ENCODE measurements at regions not wholly inside any gene's neighbourhood (a gene's known extent, or its start where the extent isn't known, plus 50 kb on each side); places are given as distances from the start of the nearest gene placed in this dataset.
"Not testable (repeated sequence)": the region's sequence is repeated elsewhere in the genome, so short reads cannot be mapped to it uniquely, and the experiment has no call there.

DNA sequence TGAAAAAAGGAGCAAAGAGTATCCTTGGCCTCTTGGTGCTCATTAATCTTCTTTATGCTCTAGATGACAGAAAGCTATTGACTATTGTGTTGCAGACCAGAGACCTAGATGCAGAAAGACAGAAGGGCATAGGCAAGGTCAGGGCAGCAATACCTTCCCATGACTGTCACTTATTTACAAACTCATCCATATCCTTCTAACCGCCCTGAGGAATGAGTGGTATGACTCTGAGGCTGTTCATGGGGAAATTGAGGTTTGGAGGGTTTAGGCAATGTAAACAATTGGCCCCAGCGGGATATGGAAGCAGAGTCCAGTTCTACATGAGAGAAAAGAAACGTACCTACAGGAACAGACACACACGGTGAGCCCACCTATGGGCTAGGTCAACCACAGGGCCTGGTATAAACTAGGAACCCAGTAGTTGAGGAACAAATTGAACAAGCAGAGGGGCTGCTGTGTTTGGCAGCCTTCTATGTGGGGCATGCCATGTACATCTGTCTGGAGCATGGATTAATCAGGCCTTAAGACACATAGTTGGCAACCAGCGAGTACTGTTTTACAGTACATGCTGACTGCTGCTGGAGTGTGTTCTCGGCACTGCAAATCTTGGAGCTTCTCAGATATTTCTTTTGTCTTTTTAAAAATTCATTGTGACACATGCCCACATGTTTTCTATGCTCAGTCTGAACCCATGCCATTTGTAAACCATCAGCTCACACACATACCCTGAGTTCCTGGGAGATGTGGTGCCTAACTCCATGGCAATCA lies 159.7 kb upstream of the NTF3 start:
- H3K36me3 ChIP-seq (replicated peaks in 1 of 2), result no peaks in the 10 kb centered on the region
- no peak for DNase-seq
- no peaks in the 10 kb centered on the region for H3K4me1 ChIP-seq (replicated peaks in 1 of 2)
- H3K27me3 ChIP-seq, result no peaks in the 10 kb centered on the region
- H3K4me3 ChIP-seq, result no peak overlapping the region
- intact Hi-C loops (cut with DNase I), result no loop called here
- 75 to 82% (median 80%) methylated on average over 6 of the region's 6 CpGs for WGBS, 4 donors
- no peak overlapping the region for H3K27ac ChIP-seq
- TF ChIP-seq, protein P1, sequence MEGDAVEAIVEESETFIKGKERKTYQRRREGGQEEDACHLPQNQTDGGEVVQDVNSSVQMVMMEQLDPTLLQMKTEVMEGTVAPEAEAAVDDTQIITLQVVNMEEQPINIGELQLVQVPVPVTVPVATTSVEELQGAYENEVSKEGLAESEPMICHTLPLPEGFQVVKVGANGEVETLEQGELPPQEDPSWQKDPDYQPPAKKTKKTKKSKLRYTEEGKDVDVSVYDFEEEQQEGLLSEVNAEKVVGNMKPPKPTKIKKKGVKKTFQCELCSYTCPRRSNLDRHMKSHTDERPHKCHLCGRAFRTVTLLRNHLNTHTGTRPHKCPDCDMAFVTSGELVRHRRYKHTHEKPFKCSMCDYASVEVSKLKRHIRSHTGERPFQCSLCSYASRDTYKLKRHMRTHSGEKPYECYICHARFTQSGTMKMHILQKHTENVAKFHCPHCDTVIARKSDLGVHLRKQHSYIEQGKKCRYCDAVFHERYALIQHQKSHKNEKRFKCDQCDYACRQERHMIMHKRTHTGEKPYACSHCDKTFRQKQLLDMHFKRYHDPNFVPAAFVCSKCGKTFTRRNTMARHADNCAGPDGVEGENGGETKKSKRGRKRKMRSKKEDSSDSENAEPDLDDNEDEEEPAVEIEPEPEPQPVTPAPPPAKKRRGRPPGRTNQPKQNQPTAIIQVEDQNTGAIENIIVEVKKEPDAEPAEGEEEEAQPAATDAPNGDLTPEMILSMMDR (IDR thresholded peaks at IDR 0.05), result no peak
- TF ChIP-seq POLR2A (IDR thresholded peaks at IDR 0.05), result no peak
- H3K9me3 ChIP-seq (replicated peaks in 1 of 3), result no peaks in the 10 kb centered on the region

DNA sequence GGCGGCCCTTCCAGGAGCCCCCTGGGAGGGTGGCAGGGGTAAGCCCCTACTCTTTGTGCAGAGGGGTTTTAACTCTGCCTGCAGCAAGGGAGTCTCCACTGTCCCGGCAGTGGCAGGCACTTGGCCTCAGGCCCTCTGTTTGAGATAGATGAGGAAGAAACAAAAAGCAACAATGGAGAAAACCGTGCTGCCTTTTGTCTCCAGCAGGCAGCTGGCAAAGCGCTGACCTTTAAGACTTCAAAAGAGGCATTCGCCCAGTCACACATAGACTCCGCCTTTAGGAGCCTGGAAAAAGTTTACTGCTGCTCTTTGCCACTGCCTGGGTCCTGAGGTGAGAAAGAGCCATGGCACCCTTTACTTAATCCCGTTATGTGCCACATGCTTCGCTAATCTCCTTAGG lies 158.2 kb upstream of the NTF3 start:
- H3K4me1 ChIP-seq (replicated peaks in 1 of 2), result no peaks in the 10 kb centered on the region

GRCh38 chr12:5276327-5276880 lies 155.5 kb upstream of the NTF3 start:
- H3K4me3 ChIP-seq, result no peak overlapping the region
- H3K9me3 ChIP-seq (replicated peaks in 1 of 3), result no peaks in the 10 kb centered on the region
- TF ChIP-seq POLR2A (IDR thresholded peaks at IDR 0.05), result no peak
- TF ChIP-seq, protein P1 (IDR thresholded peaks at IDR 0.05), result no peak
- intact Hi-C loops (cut with DNase I), result no loop called here
- H3K27ac ChIP-seq, result no peak overlapping the region
- DNase-seq, result no peak
- H3K36me3 ChIP-seq (replicated peaks in 1 of 2), result no peaks in the 10 kb centered on the region
- no peaks in the 10 kb centered on the region for H3K4me1 ChIP-seq (replicated peaks in 1 of 2)
- 75 to 88% (median 82%) methylated on average over 4 of the region's 4 CpGs for WGBS, 4 donors
- no peaks in the 10 kb centered on the region for H3K27me3 ChIP-seq

More for the DNA sequence above, 158.2 kb upstream of the NTF3 start:
- DNase-seq, result no peak
- intact Hi-C loops (cut with DNase I), result no loop called here
- H3K36me3 ChIP-seq (replicated peaks in 1 of 2), result no peaks in the 10 kb centered on the region
- WGBS, 4 donors, result 62 to 74% (median 66%) methylated on average over 7 to 8 of the region's 8 CpGs
- no peak for TF ChIP-seq POLR2A (IDR thresholded peaks at IDR 0.05)
- TF ChIP-seq, protein P1 (IDR thresholded peaks at IDR 0.05), result no peak
- no peak overlapping the region for H3K4me3 ChIP-seq
- H3K27ac ChIP-seq, result no peak overlapping the region
- no peaks in the 10 kb centered on the region for H3K27me3 ChIP-seq
- H3K9me3 ChIP-seq (replicated peaks in 1 of 3), result no peaks in the 10 kb centered on the region

DNA sequence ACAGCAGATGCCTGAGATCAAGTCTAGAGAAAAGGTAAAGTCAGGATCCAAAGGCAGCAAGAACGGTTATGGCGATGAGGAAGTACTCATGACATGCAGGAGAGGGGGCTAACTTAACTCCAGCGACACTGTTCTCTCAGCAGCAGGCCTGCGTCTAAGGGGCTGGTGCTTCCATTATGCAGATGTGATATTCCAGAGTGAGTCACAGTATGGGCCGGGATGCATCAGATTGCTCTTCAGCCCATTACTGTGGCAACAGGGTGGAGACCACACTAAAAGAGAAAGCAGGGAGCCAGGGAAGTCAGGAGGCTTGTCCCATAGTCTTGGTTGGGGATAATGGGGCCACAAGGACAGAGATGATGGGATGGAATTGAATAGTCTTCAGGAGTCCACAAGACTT lies 151.8 kb upstream of the NTF3 start:
- WGBS, 4 donors, result 88 to 95% (median 94%) methylated on average over 5 of the region's 5 CpGs
- no peaks in the 10 kb centered on the region for H3K4me1 ChIP-seq (replicated peaks in 1 of 2)
- H3K9me3 ChIP-seq (replicated peaks in 1 of 3), result no peaks in the 10 kb centered on the region
- H3K36me3 ChIP-seq (replicated peaks in 1 of 2), result no peaks in the 10 kb centered on the region
- no peak for DNase-seq
- H3K4me3 ChIP-seq, result no peak overlapping the region
- TF ChIP-seq POLR2A (IDR thresholded peaks at IDR 0.05), result no peak
- TF ChIP-seq, protein P1 (IDR thresholded peaks at IDR 0.05), result no peak
- H3K27me3 ChIP-seq, result no peaks in the 10 kb centered on the region
- no peak overlapping the region for H3K27ac ChIP-seq
- intact Hi-C loops (cut with DNase I), result no loop called here

GRCh38 chr12:5290368-5290767 lies 141.5 kb upstream of the NTF3 start:
- H3K4me3 ChIP-seq; DNase-seq; H3K27me3 ChIP-seq; H3K36me3 ChIP-seq (replicated peaks in 1 of 2); H3K9me3 ChIP-seq (replicated peaks in 1 of 3); intact Hi-C loops (cut with DNase I); H3K27ac ChIP-seq; H3K4me1 ChIP-seq (replicated peaks in 1 of 2): not testable (repeated sequence)
- WGBS, 4 donors, result 78 to 100% (median 93%) methylated on average over 1 to 21 of the region's 21 CpGs

Measured in adrenal gland (tissue), 9 donors.